GM20000 (cell line): ENCODE measurements at regions not wholly inside any gene's neighbourhood (a gene's known extent, or its start where the extent isn't known, plus 50 kb on each side); places are given as distances from the start of the nearest gene placed in this dataset.

Source experiments
- DNase-seq: peaks from one replicate; pipeline ENCODE4 v3.0.0; 2012; ENCODE audit warnings: low spot score
- CTCF ChIP-seq: IDR thresholded peaks from 2 replicates; pipeline ENCODE4 v1.5.1; 2012; ENCODE audit warnings: mild to moderate bottlenecking, control low read depth; ENCODE audit errors: extremely low read depth, missing control alignments

GRCh38 chr12:97321621-97322020, 141.0 kb upstream of the RMST start:
- no peak for TF ChIP-seq CTCF
- DNase-seq = no peak

GRCh38 chr12:97322388-97322787, 140.2 kb upstream of the RMST start:
- TF ChIP-seq CTCF = no peak
- DNase-seq = no peak

- DNase-seq = no peak
Measured at GRCh38 chr12:97323154-97323553, 139.4 kb upstream of the RMST start.

GRCh38 chr12:97324471-97324870, 138.1 kb upstream of the RMST start:
- no peak for DNase-seq
- no peak for TF ChIP-seq CTCF

More at GRCh38 chr12:97323154-97323553, 139.4 kb upstream of the RMST start:
- no peak for TF ChIP-seq CTCF

- TF ChIP-seq CTCF = no peak
- DNase-seq = no peak
Measured at GRCh38 chr12:97335115-97335514, 127.5 kb upstream of the RMST start.

GRCh38 chr12:97336900-97337751, 125.5 kb upstream of the RMST start:
- peak; percentile 20 for DNase-seq
- TF ChIP-seq CTCF = no peak

- TF ChIP-seq CTCF = no peak
- no peak for DNase-seq
Measured at GRCh38 chr12:97342130-97342529, 120.5 kb upstream of the RMST start.
